Esophagus squamous epithelium (tissue), 5 donors: ENCODE measurements at regions not wholly inside any gene's neighbourhood (a gene's known extent, or its start where the extent isn't known, plus 50 kb on each side); places are given as distances from the start of the nearest gene placed in this dataset.

Source experiments
- DNase-seq: peaks from one replicate; lab custom pipeline; 2025; lab: John Stamatoyannopoulos, UW
- H3K27ac ChIP-seq, 4 donors: fragments of 200-600 bp; sonication (generic); one replicate each; pipeline ENCODE4 v1.5.1; 2016 to 2019; ENCODE audit warnings: mild to moderate bottlenecking in 1 of 4
- H3K27me3 ChIP-seq, 4 donors: fragments of 200-600 bp; sonication (generic); 1 replicate in 3 of 4; 2 replicates in 1 of 4; pipeline versions ENCODE4 v1.5.1 to v1.6.0; 2017 to 2021; ENCODE audit warnings: antibody characterized with exemption in 1 of 4
- H3K36me3 ChIP-seq, 3 donors: fragments of 200-600 bp; sonication (generic); one replicate each; pipeline ENCODE4 v1.5.1; 2016 to 2019
- H3K4me1 ChIP-seq, 3 donors: fragments of 200-600 bp; sonication (generic); one replicate each; pipeline ENCODE4 v1.5.1; 2017 to 2019
- H3K4me3 ChIP-seq, 4 donors: fragments of 200-600 bp; sonication (generic); 1 replicate in 3 of 4; 2 replicates in 1 of 4; pipeline ENCODE4 v1.5.1; 2016 to 2019; ENCODE audit warnings: mild to moderate bottlenecking in 2 of 4, moderate library complexity in 1 of 4
- H3K9me3 ChIP-seq, 3 donors: fragments of 200-600 bp; sonication (generic); one replicate each; pipeline ENCODE4 v1.5.1; 2016 to 2019
- POLR2A ChIP-seq, 4 donors: fragments of 450-650 bp; IDR thresholded peaks; one replicate each; pipeline ENCODE4 v1.6.1; 2017; ENCODE audit warnings: antibody characterized with exemption in 4 of 4, mild to moderate bottlenecking in 4 of 4, moderate library complexity in 3 of 4
- WGBS, 2 donors: methylation state at CpG; one replicate each; pipeline ENCODE4 v1.1.5; 2018; 5-methylcytosine and 5-hydroxymethylcytosine counted together
- intact Hi-C: fragments of 100-400 bp; cut with DNase I; formaldehyde crosslinking; loops from one replicate; pipeline ENCODE4 v1.15.0; 2022
- TF ChIP-seq, protein P1 (sequence below), 6 experiments: fragments of 450-650 bp in 4 of 6; fragments of 200-600 bp in 2 of 6; sonication (generic) in 2 of 6; IDR thresholded peaks; one replicate each; pipeline ENCODE4 v1.5.1; 2016 to 2019; ENCODE audit warnings: antibody characterized with exemption in 6 of 6, mild to moderate bottlenecking in 4 of 6, moderate library complexity in 4 of 6
- donor health status: DM: yes; HTN: yes; CAD: no.

DNA sequence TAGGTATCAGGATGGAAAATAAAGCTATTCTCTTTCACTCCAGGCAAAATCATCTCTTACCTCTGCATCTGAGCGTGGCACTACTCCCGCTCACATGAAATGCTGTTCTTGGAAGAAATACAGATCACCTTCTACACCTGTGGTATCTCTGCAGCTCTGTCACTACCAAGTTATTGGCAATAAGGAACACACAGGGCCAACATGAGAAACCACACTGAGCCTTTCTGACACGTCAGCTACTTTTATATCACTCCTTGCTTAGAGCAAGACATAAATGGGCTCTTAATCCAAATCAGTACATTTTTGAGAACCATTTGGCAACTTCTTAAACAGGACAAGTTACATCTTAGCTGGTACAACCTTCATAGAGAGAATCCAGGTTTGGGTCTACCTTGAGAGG lies 101.8 kb upstream of the GUCY1A1 start:
- Histone ChIP-seq H3K9me3 (no peaks in the 10 kb centered on the region), H3K36me3 (no peaks in the 10 kb centered on the region), H3K4me3 (no peak overlapping the region), H3K27me3 (no peaks in the 10 kb centered on the region), H3K27ac (no peak overlapping the region), H3K4me1 (peaks cover 0 to 5% (median 0%) of the 10 kb centered on the region in 3 donors)
- no peak for DNase-seq
- intact Hi-C loops: no loop called here
- TF ChIP-seq, protein P1, sequence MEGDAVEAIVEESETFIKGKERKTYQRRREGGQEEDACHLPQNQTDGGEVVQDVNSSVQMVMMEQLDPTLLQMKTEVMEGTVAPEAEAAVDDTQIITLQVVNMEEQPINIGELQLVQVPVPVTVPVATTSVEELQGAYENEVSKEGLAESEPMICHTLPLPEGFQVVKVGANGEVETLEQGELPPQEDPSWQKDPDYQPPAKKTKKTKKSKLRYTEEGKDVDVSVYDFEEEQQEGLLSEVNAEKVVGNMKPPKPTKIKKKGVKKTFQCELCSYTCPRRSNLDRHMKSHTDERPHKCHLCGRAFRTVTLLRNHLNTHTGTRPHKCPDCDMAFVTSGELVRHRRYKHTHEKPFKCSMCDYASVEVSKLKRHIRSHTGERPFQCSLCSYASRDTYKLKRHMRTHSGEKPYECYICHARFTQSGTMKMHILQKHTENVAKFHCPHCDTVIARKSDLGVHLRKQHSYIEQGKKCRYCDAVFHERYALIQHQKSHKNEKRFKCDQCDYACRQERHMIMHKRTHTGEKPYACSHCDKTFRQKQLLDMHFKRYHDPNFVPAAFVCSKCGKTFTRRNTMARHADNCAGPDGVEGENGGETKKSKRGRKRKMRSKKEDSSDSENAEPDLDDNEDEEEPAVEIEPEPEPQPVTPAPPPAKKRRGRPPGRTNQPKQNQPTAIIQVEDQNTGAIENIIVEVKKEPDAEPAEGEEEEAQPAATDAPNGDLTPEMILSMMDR (IDR thresholded peaks at IDR 0.05): no peak
- TF ChIP-seq POLR2A (IDR thresholded peaks at IDR 0.05): no peak
- WGBS, 2 donors: 82 to 93% methylated on average over 3 of the region's 3 CpGs

DNA sequence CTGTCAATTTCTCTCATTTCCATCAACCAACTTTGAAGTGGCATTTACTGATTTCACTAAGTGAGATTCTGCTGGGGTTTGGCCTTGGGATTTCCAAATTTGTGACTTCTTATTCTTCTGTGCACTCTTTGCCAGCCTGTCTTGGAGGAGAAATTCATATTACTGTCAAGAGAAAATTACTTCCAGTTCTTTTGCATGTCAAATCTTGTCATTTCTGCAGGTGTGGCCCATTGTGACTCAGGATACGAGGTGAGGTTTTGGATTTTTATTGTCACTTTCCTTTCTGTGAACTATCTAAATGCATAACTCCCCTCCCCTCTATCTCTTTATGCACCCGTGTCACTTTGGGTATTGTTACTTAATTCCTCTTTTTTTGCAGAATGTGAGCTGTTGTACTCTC lies 102.6 kb upstream of the GUCY1A1 start:
- peaks cover 0 to 5% (median 0%) of the 10 kb centered on the region in 3 donors for H3K4me1 ChIP-seq
- H3K9me3 ChIP-seq: no peaks in the 10 kb centered on the region
- no peaks in the 10 kb centered on the region for H3K36me3 ChIP-seq
- intact Hi-C loops: no loop called here
- H3K27me3 ChIP-seq: no peaks in the 10 kb centered on the region
- no peak for DNase-seq
- no peak overlapping the region for H3K4me3 ChIP-seq
- 35 to 52% methylated on average over 2 of the region's 2 CpGs for WGBS, 2 donors
- no peak overlapping the region for H3K27ac ChIP-seq
- TF ChIP-seq POLR2A (IDR thresholded peaks at IDR 0.05): no peak
- TF ChIP-seq, protein P1 (IDR thresholded peaks at IDR 0.05): no peak

GRCh38 chr4:155559915-155560314 lies 106.7 kb upstream of the GUCY1A1 start:
- H3K27ac ChIP-seq: no peak overlapping the region
- H3K4me3 ChIP-seq: no peak overlapping the region
- no peaks in the 10 kb centered on the region for H3K9me3 ChIP-seq
- H3K36me3 ChIP-seq: no peaks in the 10 kb centered on the region
- intact Hi-C loops: no loop called here
- no peak for DNase-seq
- no peak for TF ChIP-seq POLR2A (IDR thresholded peaks at IDR 0.05)
- TF ChIP-seq, protein P1 (IDR thresholded peaks at IDR 0.05): no peak
- no peaks in the 10 kb centered on the region for H3K27me3 ChIP-seq
- H3K4me1 ChIP-seq: peaks cover 0 to 5% (median 0%) of the 10 kb centered on the region in 3 donors

DNA sequence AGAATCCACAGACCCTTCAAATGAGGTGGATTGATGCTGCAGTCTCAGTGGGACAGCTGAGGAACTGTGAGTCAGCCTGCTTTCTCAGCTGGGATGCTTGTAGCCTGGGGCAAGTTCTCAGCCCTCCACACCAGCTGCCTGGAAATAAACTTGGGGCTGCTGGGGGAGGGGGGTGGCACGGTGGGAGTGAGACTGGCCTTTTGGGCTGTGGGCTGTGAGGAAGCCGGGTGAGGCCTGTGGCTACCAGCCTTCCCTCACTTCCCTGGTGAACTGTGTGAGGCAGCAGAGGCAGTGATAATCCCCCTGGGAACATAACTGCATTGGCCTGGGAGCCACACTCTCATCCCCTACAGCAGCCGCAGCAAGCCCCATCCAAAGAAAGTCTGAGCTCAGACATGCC lies 114.5 kb upstream of the GUCY1A1 start:
- H3K9me3 ChIP-seq: no peaks in the 10 kb centered on the region
- intact Hi-C loops: no loop called here
- H3K36me3 ChIP-seq: no peaks in the 10 kb centered on the region
- 64 to 100% methylated on average over 2 to 3 of the region's 3 CpGs for WGBS, 2 donors
- DNase-seq: no peak
- H3K27ac ChIP-seq: no peak overlapping the region
- no peaks in the 10 kb centered on the region for H3K27me3 ChIP-seq
- TF ChIP-seq, protein P1 (IDR thresholded peaks at IDR 0.05): no peak
- TF ChIP-seq POLR2A (IDR thresholded peaks at IDR 0.05): no peak
- no peaks in the 10 kb centered on the region for H3K4me1 ChIP-seq
- H3K4me3 ChIP-seq: no peak overlapping the region

DNA sequence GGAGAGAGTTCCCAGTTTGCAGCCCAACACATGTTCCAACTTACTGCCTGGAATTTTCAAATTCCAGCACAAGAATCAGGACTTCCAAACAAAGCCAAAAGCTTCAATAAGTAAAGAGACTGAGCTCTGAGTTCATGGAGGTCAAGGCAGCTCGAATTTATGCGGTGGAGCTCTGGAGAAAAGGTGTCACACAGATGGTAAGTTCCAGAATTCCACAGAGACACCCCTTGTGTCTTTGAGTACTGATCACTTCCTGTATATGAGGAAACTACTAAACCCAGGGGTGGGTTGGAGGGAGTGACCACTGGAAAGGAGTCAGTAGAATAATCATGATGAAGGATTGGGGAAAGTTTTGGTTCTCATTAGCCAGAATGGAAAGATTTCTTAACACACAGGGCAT lies 118.5 kb upstream of the GUCY1A1 start:
- Histone ChIP-seq H3K9me3 (no peaks in the 10 kb centered on the region), H3K27me3 (no peaks in the 10 kb centered on the region), H3K36me3 (no peaks in the 10 kb centered on the region), H3K4me3 (no peak overlapping the region), H3K4me1 (peaks cover 0 to 6% (median 3%) of the 10 kb centered on the region in 3 donors), H3K27ac (no peak overlapping the region)
- TF ChIP-seq POLR2A (IDR thresholded peaks at IDR 0.05): no peak
- TF ChIP-seq, protein P1 (IDR thresholded peaks at IDR 0.05): no peak
- WGBS, 2 donors: 10 to 50% methylated on average over 2 of the region's 2 CpGs
- intact Hi-C loops: no loop called here
- DNase-seq: no peak
